T-helper 1 cell treated with Interleukin-12 subunit alpha and Interleukin-12 subunit beta and Interleukin-4 antibody, amounts not matched to agents 30 ng/mL and 1 ng/mL, for 36 hours (primary cell): ENCODE measurements at regions not wholly inside any gene's neighbourhood (a gene's known extent, or its start where the extent isn't known, plus 50 kb on each side); places are given as distances from the start of the nearest gene placed in this dataset.

ENCODE experiments used
- intact Hi-C: fragments of 100-400 bp; cut with micrococcal nuclease; formaldehyde crosslinking; loops from one replicate; pipeline ENCODE4 v1.15.1; 2024

- intact Hi-C loops: no loop called here
These were observed 314.2 kb downstream of the C4orf33 start for GRCh38 chr4:129410115-129410514.

DNA sequence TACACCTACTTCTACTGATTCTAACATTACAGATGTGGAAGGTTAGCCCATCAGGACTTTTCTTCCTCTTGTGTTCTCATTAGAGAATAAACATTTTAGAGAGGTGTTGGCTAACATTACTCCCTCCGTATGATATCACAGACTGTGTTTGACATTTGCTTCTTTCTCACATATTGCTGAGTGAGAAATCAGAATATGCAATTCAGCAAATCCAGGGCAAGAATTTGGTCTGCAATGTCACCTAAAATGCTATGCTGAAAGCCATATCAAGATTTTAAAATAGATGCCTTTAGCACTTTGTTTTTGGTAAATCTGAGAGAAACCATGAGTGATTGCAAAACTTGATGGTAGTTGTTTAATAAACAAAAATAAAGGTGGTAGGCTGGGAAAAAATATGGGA lies 319.1 kb downstream of the C4orf33 start:
- intact Hi-C loops: no loop called here

GRCh38 chr4:129420637-129421036 lies 324.7 kb downstream of the C4orf33 start:
- intact Hi-C loops: no loop called here

DNA sequence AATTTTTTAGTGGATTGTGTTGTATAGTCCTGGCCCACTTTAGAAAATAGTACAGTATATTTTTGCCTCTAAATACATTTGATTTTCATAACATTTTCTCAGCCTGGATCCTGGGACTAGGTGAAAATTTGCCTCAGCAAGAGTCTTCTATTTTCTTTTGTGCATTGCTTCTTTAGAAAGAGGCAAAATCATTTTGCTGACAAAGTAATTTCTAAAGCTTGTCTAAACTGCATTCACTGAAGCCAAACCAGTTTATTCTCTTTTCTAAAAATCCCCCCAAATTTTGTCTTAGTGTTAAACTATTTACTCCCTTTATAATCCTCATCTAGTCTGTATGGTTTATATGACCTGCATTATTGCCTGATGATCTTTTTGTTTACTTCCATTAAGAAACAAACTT lies 326.3 kb downstream of the C4orf33 start:
- intact Hi-C loops: no loop called here

- intact Hi-C loops: no loop called here
These were observed 332.5 kb downstream of the C4orf33 start for GRCh38 chr4:129428454-129428853.

- intact Hi-C loops: no loop called here
These were observed 333.8 kb downstream of the C4orf33 start for GRCh38 chr4:129429581-129430320.

DNA sequence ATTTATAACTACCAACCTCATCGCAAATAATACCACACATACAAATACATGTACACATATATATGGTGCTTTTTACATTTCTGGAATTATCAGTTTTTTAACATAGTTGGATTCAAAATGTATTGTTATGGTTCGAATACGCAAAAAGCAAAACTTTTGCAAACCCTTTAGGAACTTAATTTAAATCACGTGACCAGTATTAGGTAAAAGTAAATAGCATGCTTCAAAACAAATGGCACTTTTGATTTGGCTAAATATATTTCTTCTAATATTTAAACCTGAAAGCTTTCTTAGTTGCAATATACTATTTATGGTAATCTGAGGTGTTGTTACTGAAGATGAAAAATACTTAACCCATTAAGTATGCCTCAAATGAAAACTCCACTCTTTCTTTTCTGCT lies 341.4 kb downstream of the C4orf33 start:
- intact Hi-C loops: no loop called here

DNA sequence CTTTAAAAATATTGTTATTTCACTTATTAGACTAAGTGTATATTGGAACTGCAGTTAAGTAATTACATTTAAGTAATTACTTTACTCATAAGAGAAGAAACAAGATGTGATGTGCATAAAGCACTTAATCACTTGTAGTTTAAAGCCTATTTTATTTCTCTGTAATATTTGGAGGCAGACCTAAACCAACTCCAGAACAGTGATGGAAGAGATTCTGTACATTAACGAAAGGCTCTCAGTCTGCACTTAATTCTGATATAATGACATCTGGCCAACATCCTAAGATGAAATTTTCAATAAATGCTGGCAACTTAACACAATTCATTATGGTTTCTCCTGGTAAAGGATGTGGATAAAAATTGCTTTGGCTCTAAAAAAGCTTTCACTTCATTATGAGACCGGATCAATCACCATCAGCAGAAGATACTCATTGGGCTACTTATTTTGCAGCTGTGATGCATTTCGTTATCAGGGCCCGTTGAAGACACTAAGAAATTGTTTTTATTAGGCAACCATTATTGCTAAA lies 342.6 kb downstream of the C4orf33 start:
- intact Hi-C loops: no loop called here

- intact Hi-C loops: no loop called here
These were observed 350.1 kb downstream of the C4orf33 start for GRCh38 chr4:129446074-129446473.

DNA sequence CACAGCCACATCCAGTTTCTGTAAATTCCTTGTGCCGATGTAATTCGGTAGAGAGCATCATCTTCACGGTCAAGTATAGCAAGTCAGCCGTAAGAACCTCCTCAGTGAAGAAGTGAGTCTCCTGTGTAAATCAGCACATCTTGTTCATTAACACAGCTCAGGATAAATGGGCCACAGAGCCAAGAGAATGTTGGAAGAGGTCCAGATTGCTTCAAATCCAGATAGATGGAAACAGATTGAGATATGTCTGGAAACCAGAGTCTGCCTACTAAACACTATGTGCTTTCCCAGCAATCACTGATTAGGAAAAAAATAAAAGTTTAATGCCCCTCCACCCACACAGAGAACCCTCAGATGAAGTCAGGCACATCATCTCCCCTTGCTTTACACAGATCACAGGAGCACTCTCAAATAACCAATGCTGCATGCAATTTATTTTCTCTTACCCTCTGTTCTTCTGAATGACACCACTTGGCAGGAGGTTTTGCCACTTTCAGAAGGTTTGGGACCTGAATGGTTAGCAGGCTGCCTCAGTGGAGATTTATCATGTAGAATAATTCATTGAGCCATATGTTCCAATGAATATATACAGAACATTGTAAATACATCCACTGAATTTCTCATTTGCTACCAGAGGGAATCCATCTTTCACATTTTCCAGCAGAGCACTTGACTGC lies 357.7 kb downstream of the C4orf33 start:
- intact Hi-C loops: no loop called here

DNA sequence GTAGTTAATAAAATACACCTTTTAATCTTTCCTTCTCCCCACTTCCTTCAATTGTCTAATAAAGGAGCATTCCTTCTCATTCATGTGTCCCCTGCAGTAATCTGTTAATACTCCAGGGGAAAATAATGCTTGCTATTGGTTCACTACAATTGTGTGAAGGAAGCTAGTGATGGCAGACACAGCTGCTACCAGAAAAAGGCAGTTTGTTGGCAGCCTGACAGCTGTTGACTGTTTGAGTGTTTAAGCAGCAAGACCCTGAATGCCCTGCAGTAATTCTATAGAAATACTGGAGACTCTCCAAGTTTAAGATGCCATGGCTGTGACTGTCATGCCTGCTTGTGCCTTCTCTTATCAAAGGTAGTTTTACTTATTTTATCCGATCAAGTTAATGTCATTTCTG lies 359.5 kb downstream of the C4orf33 start:
- intact Hi-C loops: no loop called here

GRCh38 chr4:129468624-129469023 lies 372.7 kb downstream of the C4orf33 start:
- intact Hi-C loops: no loop called here

DNA sequence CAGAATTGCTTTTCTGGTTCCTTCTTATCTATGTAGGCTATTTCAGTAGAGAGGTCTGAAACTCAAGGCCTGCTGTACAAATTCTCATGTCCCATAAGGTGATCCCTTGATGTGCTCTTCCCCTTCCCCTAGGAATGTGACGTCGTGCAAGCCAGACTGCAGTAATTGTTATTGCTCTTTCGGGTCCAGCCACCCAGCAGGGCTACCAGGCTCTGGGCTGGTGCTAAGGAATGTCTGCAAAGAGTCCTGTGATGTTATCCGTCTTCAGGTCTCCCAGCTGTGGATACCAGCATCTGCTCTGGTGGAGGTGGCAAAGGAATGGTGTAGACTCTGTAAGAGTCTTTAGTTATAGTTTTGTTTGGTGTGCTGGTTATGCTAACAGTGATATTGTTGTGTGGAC lies 378.7 kb downstream of the C4orf33 start:
- intact Hi-C loops: no loop called here

GRCh38 chr4:129481107-129481506 lies 385.2 kb downstream of the C4orf33 start:
- intact Hi-C loops: no loop called here

- intact Hi-C loops: no loop called here
These were observed 392.5 kb downstream of the C4orf33 start for GRCh38 chr4:129488427-129488826.

DNA sequence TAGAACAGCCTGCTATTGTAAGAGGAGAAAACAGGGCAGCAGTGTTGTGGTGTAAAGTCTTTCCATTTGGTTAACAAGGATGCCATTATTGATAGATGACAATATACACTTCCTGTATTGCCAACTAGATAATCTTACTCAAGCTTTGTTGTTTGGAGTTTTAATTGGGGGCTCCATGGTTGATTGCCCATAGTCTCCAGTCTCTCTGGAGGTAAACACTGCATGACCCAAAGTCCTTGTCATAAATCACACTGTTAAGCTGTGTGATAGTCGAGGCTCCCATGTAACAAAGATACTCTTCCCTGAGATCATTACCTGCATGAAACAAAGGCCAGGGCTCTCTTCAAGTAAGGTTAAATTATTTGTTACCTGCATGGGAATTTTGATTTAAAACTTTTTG lies 394.6 kb downstream of the C4orf33 start:
- intact Hi-C loops: no loop called here

GRCh38 chr4:129498626-129499025 lies 402.7 kb downstream of the C4orf33 start:
- intact Hi-C loops: loop anchor here (5.0 kb wide), 1 partner anchor 1331 kb away; no protein-coding TSS in a partner anchor

DNA sequence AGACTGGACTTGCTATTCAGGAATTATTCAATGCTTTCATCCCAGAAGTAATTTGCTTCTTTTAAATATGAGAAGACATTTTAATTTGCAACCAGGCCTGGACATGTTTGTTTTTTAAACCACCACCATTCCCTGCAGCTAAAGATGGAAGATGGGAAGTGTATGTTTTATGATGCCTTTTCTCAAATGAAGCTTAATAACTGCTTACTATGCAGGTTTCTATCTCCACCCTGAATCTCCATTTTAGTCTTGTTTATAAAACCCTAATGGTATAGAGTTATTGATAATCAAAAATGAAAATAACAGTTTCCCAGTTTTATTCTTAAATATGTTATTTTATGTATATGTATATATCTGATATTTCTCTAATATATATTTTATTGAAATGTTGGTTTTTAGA lies 418.9 kb downstream of the C4orf33 start:
- intact Hi-C loops: no loop called here

DNA sequence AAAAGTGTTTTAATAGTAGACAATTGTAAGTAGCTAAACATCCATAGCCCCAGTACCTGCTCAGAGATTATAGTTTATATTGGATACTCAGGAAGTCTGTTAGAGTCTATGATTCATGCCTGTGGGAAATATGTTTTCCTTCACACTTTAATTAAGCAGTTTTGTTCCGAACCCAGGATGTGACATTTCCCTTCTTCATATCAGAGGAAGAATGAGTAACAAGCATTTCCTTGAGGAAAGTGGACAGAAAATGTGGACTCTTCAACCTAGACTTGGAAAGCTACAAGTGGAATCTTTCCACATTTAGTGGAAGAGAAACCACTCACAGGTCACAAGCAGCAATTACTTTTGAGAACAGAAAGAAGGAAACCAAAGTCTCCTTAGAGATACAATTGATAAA lies 419.4 kb downstream of the C4orf33 start:
- intact Hi-C loops: no loop called here

- intact Hi-C loops: loop anchor here (2.0 kb wide), 1 partner anchor 114 kb away; no protein-coding TSS in a partner anchor
These were observed 430.9 kb downstream of the C4orf33 start for GRCh38 chr4:129526812-129527211.

- intact Hi-C loops: no loop called here
These were observed 435.3 kb downstream of the C4orf33 start for GRCh38 chr4:129531253-129531652.

GRCh38 chr4:129532573-129532972 lies 436.6 kb downstream of the C4orf33 start:
- intact Hi-C loops: no loop called here

DNA sequence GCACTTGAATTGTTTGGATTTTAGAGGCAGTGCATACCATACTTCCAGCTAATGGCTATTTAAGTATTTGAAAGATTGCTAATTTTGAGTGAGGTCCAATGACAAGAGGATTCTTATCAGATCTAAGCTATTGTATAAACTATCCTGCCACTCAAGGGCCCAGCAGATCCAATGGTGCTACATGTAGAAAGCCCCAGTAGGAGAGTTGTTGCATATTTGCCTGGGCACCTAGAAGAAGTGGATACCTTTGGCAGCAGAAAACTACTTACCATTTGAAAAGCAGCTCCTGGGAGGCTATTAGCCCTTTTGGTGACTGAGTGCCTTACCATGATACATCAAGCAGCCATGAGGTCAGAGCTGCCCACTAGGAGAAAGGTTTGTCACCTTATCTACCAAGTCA lies 447.3 kb downstream of the C4orf33 start:
- intact Hi-C loops: no loop called here
